Left ventricle myocardium superior (tissue), 1 donor: ENCODE measurements at regions not wholly inside any gene's neighbourhood (a gene's known extent, or its start where the extent isn't known, plus 50 kb on each side); places are given as distances from the start of the nearest gene placed in this dataset.

Experiments used
- ATAC-seq: fragments of 200-7000 bp; cut with Tn5 transposase; one replicate; pipeline ENCODE4 v1.9.1; 2020; ENCODE audit warnings: mild to moderate bottlenecking, moderate library complexity
- DNase-seq: peaks from one replicate; pipeline ENCODE4 v3.0.0-alpha.2; 2020
- intact Hi-C: fragments of 100-400 bp; cut with micrococcal nuclease; formaldehyde crosslinking; loops from one replicate; pipeline ENCODE4 v1.11.0; 2022
- donor health status: DM: no; HTN: yes; CAD: no; lungs with severe emphysema.

GRCh38 chr6:165758441-165758840 is 95.4 kb upstream of the PDE10A start:
- ATAC-seq: no peak
- no peak for DNase-seq
- intact Hi-C loops: no loop called here

GRCh38 chr6:165755583-165755982 is 92.5 kb upstream of the PDE10A start:
- ATAC-seq: no peak
- no peak for DNase-seq
- intact Hi-C loops: no loop called here

- intact Hi-C loops: no loop called here
- no peak for DNase-seq
- no peak for ATAC-seq
Observed at GRCh38 chr6:165753506-165753905, 90.5 kb upstream of the PDE10A start.

- intact Hi-C loops: no loop called here
- DNase-seq (no peak), ATAC-seq (no peak)
Observed at GRCh38 chr6:165752451-165752850, 89.4 kb upstream of the PDE10A start.

DNA sequence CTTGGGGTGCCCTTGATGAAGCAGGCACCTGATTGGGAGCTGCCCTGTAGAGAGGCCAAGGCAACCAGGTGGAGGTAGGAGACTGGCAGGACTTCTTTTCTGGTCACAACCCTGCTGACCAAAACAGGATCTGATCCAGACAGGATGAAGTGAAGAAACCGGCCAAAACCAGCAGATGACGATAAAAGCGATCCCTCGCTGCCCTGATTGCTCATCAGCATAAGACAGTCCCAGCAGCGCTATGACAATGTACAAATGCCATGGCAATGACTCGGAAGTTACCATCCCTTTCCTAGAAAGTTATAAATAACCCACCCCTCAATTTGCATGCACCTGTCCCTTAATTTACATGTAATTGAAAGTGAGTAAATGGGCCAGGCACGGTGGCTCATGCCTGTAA is 88.4 kb upstream of the PDE10A start:
- no peak for ATAC-seq
- DNase-seq: no peak
- intact Hi-C loops: no loop called here

DNA sequence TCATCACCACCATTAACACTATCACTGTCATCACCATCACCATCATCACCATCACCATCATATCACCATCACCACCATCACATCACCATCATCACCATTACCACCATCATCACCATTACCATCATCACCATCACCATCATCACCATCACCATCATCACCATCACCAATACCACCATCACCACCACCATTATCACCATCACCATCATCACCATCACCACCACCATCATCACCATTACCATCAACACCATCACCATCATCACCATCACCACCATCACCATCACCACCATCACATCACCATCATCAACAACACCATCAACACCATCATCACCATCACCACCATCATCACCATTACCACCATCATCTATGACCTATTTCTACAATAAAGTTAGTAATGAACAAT is 86.1 kb upstream of the PDE10A start:
- intact Hi-C loops: no loop called here
- DNase-seq (no peak), ATAC-seq (no peak)

DNA sequence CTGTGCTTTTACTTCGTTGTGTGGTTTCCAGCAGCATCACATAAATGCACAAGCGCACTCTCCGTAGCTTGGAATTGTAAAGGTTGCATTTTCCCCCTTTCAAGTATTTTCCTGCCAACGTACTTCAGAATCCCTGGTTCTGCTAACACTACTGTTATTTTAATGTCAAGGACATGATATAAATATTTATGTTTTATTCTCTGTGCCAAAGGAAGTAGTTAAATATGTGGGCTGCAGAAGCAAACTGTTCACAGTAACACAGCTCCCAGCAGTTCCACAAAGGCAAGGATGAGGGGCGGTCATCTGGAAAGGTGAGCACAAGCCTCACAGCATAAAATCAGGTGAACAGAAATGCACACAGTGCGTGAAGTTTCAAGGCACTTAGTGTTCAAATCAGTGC is 85.3 kb upstream of the PDE10A start:
- DNase-seq: no peak
- no peak for ATAC-seq
- intact Hi-C loops: no loop called here

DNA sequence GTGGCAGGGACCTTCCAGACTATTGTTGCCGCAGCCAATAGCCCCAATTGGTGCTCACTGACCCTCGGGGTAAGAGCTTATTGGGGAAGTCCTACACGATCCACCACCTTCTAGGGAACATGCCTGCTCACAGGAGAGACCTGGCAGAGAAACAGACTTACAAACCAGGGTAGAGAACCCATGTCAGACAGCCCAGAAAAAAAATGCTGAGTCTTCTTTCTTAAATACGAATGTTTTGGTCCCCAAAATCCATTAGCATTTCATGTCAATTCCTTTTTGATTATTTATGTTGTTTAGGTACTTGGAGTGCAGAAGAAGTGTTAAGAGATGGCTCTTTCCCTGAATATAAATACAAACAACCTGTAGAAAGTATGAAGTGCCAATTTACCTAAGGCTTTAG is 84.9 kb upstream of the PDE10A start:
- ATAC-seq: no peak
- intact Hi-C loops: no loop called here
- DNase-seq: no peak

DNA sequence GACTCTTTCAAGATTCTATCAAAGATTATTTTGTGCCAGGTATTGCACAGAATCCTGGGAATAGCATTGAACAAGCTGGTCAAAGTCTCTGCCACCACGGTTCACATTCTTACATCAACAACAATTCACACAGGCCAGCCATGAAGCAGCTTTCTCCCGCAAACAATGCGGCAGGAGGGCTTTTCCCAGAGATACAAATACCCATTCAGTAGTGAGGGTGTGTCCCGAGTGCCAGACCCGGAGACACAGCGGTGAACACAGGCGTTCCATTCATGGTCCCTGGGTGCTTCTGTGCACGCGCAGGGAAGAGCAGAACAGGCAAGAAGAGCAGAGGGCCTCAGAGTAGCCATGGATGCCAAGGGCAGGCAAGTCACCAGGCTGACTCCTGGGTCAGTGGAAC is 83.3 kb upstream of the PDE10A start:
- intact Hi-C loops: no loop called here
- DNase-seq (no peak), ATAC-seq (no peak)

DNA sequence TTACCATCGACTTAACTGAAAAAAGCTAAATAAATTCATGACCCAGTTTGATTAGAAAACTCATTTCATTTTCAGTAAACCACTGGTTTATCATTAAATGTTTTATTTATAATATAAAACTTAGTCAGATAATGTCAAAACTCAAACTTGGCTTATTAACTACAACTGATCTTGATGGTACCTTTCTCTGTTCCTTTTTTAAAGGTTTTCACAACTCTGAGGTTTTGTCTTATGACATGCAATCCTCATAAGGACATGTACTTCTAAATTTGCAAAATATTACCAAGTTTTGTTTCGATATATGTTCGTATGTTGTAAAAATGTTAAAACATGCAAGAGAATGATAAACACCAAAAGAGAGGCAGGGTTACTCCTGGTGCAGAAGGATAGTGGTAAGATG is 82.5 kb upstream of the PDE10A start:
- ATAC-seq (no peak), DNase-seq (no peak)
- intact Hi-C loops: no loop called here

DNA sequence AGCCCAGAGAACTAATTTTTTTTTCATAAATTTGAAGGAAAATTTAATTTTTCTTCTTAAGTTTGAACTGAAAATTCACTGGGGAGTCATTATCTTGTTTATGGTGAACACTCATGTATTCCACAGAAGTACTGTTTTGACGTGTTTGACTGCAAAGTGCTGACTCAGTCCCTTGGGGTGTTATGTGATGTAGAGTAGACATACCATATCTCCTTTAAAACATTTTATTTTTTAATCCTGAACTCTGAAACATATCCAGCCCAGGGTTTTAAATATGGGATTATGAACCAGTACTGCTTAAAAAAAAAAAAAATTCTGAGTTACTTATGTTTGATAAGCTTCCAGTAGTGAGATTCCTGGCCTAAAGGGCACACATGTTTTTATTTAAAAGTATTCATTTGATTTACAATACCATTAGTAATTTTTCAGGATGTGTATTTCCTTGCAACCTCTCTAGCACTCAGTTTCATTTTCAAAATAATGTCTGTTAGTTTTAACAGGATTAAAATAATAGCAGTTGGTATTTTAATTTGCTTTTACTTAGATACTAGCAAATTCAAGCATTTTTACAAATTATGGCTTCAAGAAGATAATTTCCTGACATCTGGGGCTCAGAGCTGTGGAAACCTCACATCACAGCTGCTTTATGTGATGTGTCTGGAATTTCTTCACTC is 81.7 kb upstream of the PDE10A start:
- DNase-seq (no peak), ATAC-seq (no peak)
- intact Hi-C loops: no loop called here

- ATAC-seq (no peak), DNase-seq (no peak)
- intact Hi-C loops: no loop called here
Observed at GRCh38 chr6:165743366-165743898, 80.4 kb upstream of the PDE10A start.

- DNase-seq (no peak), ATAC-seq (no peak)
- intact Hi-C loops: no loop called here
Observed at GRCh38 chr6:165742047-165742446, 79.0 kb upstream of the PDE10A start.

DNA sequence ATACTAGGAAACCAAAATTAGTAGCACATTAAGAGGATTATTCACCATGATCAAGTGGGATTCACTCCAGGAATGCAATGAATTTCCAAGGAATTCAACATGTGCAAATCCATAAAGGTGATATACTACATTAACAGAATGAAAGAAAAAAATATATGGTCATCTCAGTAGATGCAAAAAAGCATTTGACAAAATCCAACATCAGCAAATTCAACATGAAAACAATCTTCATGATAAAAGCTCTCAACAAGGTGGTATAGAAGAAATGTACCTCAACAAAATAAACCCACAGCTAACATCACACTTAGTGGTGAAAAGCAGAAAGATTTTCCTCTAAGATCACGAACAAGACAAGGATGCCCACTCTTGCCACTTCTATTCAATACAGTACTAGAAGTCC is 74.4 kb upstream of the PDE10A start:
- ATAC-seq (no peak), DNase-seq (no peak)
- intact Hi-C loops: no loop called here

GRCh38 chr6:165735065-165735464 is 72.0 kb upstream of the PDE10A start:
- ATAC-seq (no peak), DNase-seq (no peak)
- intact Hi-C loops: no loop called here

GRCh38 chr6:165733489-165733791 is 70.4 kb upstream of the PDE10A start:
- DNase-seq: no peak
- intact Hi-C loops: no loop called here
- ATAC-seq: no peak

DNA sequence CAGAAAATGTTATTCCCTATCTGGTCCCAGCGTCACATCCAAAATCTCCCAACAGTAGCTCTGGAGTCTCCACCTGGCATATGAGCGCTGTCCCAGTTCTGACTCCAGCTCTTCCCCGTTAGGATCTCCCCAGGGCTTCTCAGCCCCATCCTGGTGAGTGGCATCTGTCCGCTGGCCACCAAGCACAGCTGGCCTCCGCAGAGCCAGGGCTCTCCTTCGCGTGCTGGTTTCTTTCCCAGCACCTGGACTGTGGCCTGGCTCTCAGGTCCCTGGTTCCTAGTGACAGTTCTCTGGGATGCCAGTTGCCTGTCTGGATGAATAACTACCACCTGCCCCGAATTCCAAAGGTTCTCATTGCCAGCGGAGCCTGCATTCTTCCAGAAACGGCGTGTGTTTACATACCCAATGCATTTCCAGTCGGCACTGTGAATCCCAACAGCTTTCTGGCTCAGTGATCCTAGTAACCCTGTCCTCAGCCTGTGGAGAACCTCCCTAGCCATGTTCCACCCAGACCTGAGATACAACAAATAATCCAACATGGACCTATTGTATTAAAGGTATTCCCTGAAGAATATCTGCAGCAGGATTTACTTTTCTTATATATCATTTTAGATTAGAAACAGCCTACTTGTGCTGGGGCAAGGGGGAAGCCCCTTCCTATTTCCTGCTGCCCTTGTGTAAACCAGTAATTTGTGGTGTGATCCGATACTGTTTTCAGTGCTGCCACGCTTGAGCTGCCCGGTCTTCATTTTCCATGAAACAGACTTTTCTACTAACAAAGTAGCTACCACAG is 69.9 kb upstream of the PDE10A start:
- no peak for ATAC-seq
- DNase-seq: no peak
- intact Hi-C loops: no loop called here

DNA sequence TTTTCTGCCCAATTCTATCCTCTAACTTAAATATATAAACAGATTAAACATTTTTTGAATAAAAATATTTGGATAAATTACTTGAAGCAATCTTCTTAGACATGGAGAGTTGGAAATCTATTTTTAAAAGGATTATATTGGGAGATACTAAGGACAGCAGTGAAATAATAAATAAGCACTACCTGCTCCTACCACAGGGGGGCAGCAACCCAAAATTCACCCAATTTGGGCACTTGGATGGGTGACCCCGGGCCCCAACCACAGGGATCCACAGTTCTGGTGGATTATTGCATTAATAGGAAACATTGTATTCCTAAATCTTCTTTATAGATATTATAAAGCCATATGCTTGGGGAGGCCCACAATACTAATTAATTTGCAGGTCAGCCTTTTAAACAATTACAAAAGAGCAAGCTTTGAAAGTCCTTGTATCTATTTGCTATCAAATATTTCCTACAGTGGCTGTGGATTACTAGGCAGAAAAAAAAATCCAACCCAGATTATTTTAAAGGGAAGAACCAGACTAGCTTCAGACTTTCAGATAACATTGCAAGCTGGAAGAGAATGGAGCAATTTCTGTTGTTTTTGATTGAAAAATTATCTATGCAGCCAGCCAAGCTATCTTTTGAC is 66.4 kb upstream of the PDE10A start:
- intact Hi-C loops: loop anchor here (2.0 kb wide), 1 partner anchor 121 kb away; no protein-coding TSS in a partner anchor
- ATAC-seq: peak; percentile 61
- peak; percentile 39 for DNase-seq

GRCh38 chr6:165728216-165728615 is 65.2 kb upstream of the PDE10A start:
- intact Hi-C loops: loop anchor here (2.0 kb wide), 1 partner anchor 123 kb away; no protein-coding TSS in a partner anchor
- ATAC-seq: no peak
- no peak for DNase-seq

DNA sequence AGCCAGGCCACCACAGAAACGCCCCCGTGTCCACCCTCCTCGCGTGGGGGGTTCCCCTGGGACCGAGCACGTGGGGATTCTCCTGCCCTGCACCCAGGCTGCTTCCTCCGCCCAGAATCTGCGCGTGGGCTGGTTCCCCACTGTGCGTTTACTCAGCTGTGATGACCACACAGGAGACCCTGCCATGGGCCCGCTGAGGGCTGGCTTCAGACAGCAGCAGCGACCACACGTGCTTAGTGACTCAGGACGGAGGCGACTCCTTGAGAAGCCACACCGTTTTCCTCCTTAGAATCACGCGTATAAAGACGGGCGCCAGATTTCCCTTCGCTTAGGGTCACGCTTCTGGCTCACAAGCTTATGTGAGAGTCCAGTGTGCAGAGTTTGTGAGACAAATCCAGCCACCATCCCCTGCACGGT is 63.9 kb upstream of the PDE10A start:
- ATAC-seq (peak; percentile 34), DNase-seq (no peak)
- intact Hi-C loops: no loop called here
